ENCODE measurements at regions not wholly inside any gene's neighbourhood (a gene's known extent, or its start where the extent isn't known, plus 50 kb on each side); places are given as distances from the start of the nearest gene placed in this dataset.

- no peak overlapping the region for H3K9ac ChIP-seq (ENCODE audit: low read length)
- H3K9me3 ChIP-seq (ENCODE audit: control insufficient read depth, low read length): no peaks in the 10 kb centered on the region
- H3K4me1 ChIP-seq (ENCODE audit: control insufficient read depth, insufficient read depth, low read length): no peaks in the 10 kb centered on the region
- no peaks in the 10 kb centered on the region for H3K36me3 ChIP-seq (ENCODE audit: control insufficient read depth, insufficient read depth, low read length)
- no peak overlapping the region for H3K4me3 ChIP-seq (ENCODE audit: low read length)
- no peaks in the 10 kb centered on the region for H3K27me3 ChIP-seq (ENCODE audit: control insufficient read depth, insufficient read depth, low read length)
These were observed 276.8 kb downstream of the TSHZ3 start for GRCh38 chr19:31072451-31072850.

- Histone ChIP-seq H3K27me3 (ENCODE audit: control insufficient read depth, insufficient read depth, low read length) (no peaks in the 10 kb centered on the region), H3K9ac (ENCODE audit: low read length) (no peak overlapping the region), H3K4me1 (ENCODE audit: control insufficient read depth, insufficient read depth, low read length) (no peaks in the 10 kb centered on the region), H3K9me3 (ENCODE audit: control insufficient read depth, low read length) (no peaks in the 10 kb centered on the region), H3K36me3 (ENCODE audit: control insufficient read depth, insufficient read depth, low read length) (no peaks in the 10 kb centered on the region), H3K4me3 (ENCODE audit: low read length) (no peak overlapping the region)
These were observed 277.9 kb downstream of the TSHZ3 start for GRCh38 chr19:31071136-31071855.

GRCh38 chr19:31070146-31071065 is 278.8 kb downstream of the TSHZ3 start:
- Histone ChIP-seq H3K36me3 (ENCODE audit: control insufficient read depth, insufficient read depth, low read length) (no peaks in the 10 kb centered on the region), H3K27me3 (ENCODE audit: control insufficient read depth, insufficient read depth, low read length) (no peaks in the 10 kb centered on the region), H3K4me1 (ENCODE audit: control insufficient read depth, insufficient read depth, low read length) (no peaks in the 10 kb centered on the region), H3K9me3 (ENCODE audit: control insufficient read depth, low read length) (no peaks in the 10 kb centered on the region), H3K4me3 (ENCODE audit: low read length) (no peak overlapping the region), H3K9ac (ENCODE audit: low read length) (no peak overlapping the region)

GRCh38 chr19:31068268-31068667 is 281.0 kb downstream of the TSHZ3 start:
- Histone ChIP-seq H3K27me3 (ENCODE audit: control insufficient read depth, insufficient read depth, low read length) (no peaks in the 10 kb centered on the region), H3K4me3 (ENCODE audit: low read length) (no peak overlapping the region), H3K36me3 (ENCODE audit: control insufficient read depth, insufficient read depth, low read length) (no peaks in the 10 kb centered on the region), H3K4me1 (ENCODE audit: control insufficient read depth, insufficient read depth, low read length) (no peaks in the 10 kb centered on the region), H3K9me3 (ENCODE audit: control insufficient read depth, low read length) (no peaks in the 10 kb centered on the region), H3K9ac (ENCODE audit: low read length) (no peak overlapping the region)

GRCh38 chr19:31066385-31066784 is 282.9 kb downstream of the TSHZ3 start:
- Histone ChIP-seq H3K9me3 (ENCODE audit: control insufficient read depth, low read length) (no peaks in the 10 kb centered on the region), H3K9ac (ENCODE audit: low read length) (no peak overlapping the region), H3K27me3 (ENCODE audit: control insufficient read depth, insufficient read depth, low read length) (no peaks in the 10 kb centered on the region), H3K4me1 (ENCODE audit: control insufficient read depth, insufficient read depth, low read length) (no peaks in the 10 kb centered on the region), H3K4me3 (ENCODE audit: low read length) (no peak overlapping the region), H3K36me3 (ENCODE audit: control insufficient read depth, insufficient read depth, low read length) (no peaks in the 10 kb centered on the region)

GRCh38 chr19:31064491-31064890 is 284.7 kb downstream of the TSHZ3 start:
- Histone ChIP-seq H3K36me3 (ENCODE audit: control insufficient read depth, insufficient read depth, low read length) (no peaks in the 10 kb centered on the region), H3K9me3 (ENCODE audit: control insufficient read depth, low read length) (no peaks in the 10 kb centered on the region)

GRCh38 chr19:31058676-31059340 is 290.4 kb downstream of the TSHZ3 start:
- Histone ChIP-seq H3K4me1 (ENCODE audit: control insufficient read depth, insufficient read depth, low read length) (no peaks in the 10 kb centered on the region), H3K36me3 (ENCODE audit: control insufficient read depth, insufficient read depth, low read length) (no peaks in the 10 kb centered on the region), H3K27me3 (ENCODE audit: control insufficient read depth, insufficient read depth, low read length) (no peaks in the 10 kb centered on the region), H3K9ac (ENCODE audit: low read length) (no peak overlapping the region), H3K9me3 (ENCODE audit: control insufficient read depth, low read length) (no peaks in the 10 kb centered on the region), H3K4me3 (ENCODE audit: low read length) (no peak overlapping the region)

More at GRCh38 chr19:31064491-31064890, 284.7 kb downstream of the TSHZ3 start:
- H3K4me1 ChIP-seq (ENCODE audit: control insufficient read depth, insufficient read depth, low read length): no peaks in the 10 kb centered on the region
- H3K4me3 ChIP-seq (ENCODE audit: low read length): no peak overlapping the region
- H3K9ac ChIP-seq (ENCODE audit: low read length): no peak overlapping the region
- no peaks in the 10 kb centered on the region for H3K27me3 ChIP-seq (ENCODE audit: control insufficient read depth, insufficient read depth, low read length)

- Histone ChIP-seq H3K4me3 (ENCODE audit: low read length) (no peak overlapping the region), H3K27me3 (ENCODE audit: control insufficient read depth, insufficient read depth, low read length) (no peaks in the 10 kb centered on the region), H3K9ac (ENCODE audit: low read length) (no peak overlapping the region), H3K9me3 (ENCODE audit: control insufficient read depth, low read length) (no peaks in the 10 kb centered on the region), H3K4me1 (ENCODE audit: control insufficient read depth, insufficient read depth, low read length) (no peaks in the 10 kb centered on the region), H3K36me3 (ENCODE audit: control insufficient read depth, insufficient read depth, low read length) (no peaks in the 10 kb centered on the region)
These were observed 291.8 kb downstream of the TSHZ3 start for GRCh38 chr19:31057476-31057875.

GRCh38 chr19:31055454-31055853 is 293.8 kb downstream of the TSHZ3 start:
- Histone ChIP-seq H3K27me3 (ENCODE audit: control insufficient read depth, insufficient read depth, low read length) (no peaks in the 10 kb centered on the region), H3K4me3 (ENCODE audit: low read length) (no peak overlapping the region), H3K9me3 (ENCODE audit: control insufficient read depth, low read length) (no peaks in the 10 kb centered on the region)

GRCh38 chr19:31054430-31054829 is 294.8 kb downstream of the TSHZ3 start:
- no peak overlapping the region for H3K4me3 ChIP-seq (ENCODE audit: low read length)
- no peaks in the 10 kb centered on the region for H3K9me3 ChIP-seq (ENCODE audit: control insufficient read depth, low read length)
- H3K27me3 ChIP-seq (ENCODE audit: control insufficient read depth, insufficient read depth, low read length): no peaks in the 10 kb centered on the region
- no peak overlapping the region for H3K9ac ChIP-seq (ENCODE audit: low read length)
- no peaks in the 10 kb centered on the region for H3K4me1 ChIP-seq (ENCODE audit: control insufficient read depth, insufficient read depth, low read length)
- H3K36me3 ChIP-seq (ENCODE audit: control insufficient read depth, insufficient read depth, low read length): no peaks in the 10 kb centered on the region

More at GRCh38 chr19:31055454-31055853, 293.8 kb downstream of the TSHZ3 start:
- Histone ChIP-seq H3K36me3 (ENCODE audit: control insufficient read depth, insufficient read depth, low read length) (no peaks in the 10 kb centered on the region), H3K4me1 (ENCODE audit: control insufficient read depth, insufficient read depth, low read length) (no peaks in the 10 kb centered on the region), H3K9ac (ENCODE audit: low read length) (no peak overlapping the region)

- Histone ChIP-seq H3K27me3 (ENCODE audit: control insufficient read depth, insufficient read depth, low read length) (no peaks in the 10 kb centered on the region), H3K9me3 (ENCODE audit: control insufficient read depth, low read length) (no peaks in the 10 kb centered on the region), H3K9ac (ENCODE audit: low read length) (no peak overlapping the region), H3K4me3 (ENCODE audit: low read length) (no peak overlapping the region), H3K4me1 (ENCODE audit: control insufficient read depth, insufficient read depth, low read length) (no peaks in the 10 kb centered on the region), H3K36me3 (ENCODE audit: control insufficient read depth, insufficient read depth, low read length) (no peaks in the 10 kb centered on the region)
These were observed 299.8 kb downstream of the TSHZ3 start for GRCh38 chr19:31049431-31049830.

- no peaks in the 10 kb centered on the region for H3K4me1 ChIP-seq (ENCODE audit: control insufficient read depth, insufficient read depth, low read length)
- H3K4me3 ChIP-seq (ENCODE audit: low read length): no peak overlapping the region
- H3K27me3 ChIP-seq (ENCODE audit: control insufficient read depth, insufficient read depth, low read length): no peaks in the 10 kb centered on the region
- H3K36me3 ChIP-seq (ENCODE audit: control insufficient read depth, insufficient read depth, low read length): no peaks in the 10 kb centered on the region
- no peak overlapping the region for H3K9ac ChIP-seq (ENCODE audit: low read length)
- H3K9me3 ChIP-seq (ENCODE audit: control insufficient read depth, low read length): no peaks in the 10 kb centered on the region
These were observed 303.2 kb downstream of the TSHZ3 start for GRCh38 chr19:31046024-31046423.
